GM12878 (cell line): ENCODE measurements at regions not wholly inside any gene's neighbourhood (a gene's known extent, or its start where the extent isn't known, plus 50 kb on each side); places are given as distances from the start of the nearest gene placed in this dataset.

Experiments
- CTCF ChIP-seq, 3 experiments: IDR thresholded peaks in 2 of 3; conservative IDR thresholded peaks in 1 of 3; 2 replicates each; pipeline ENCODE4 v1.5.1; 2011; ENCODE audit warnings: low read depth in 3 of 3, low read length in 3 of 3, mild to moderate bottlenecking in 3 of 3, control low read depth in 2 of 3, moderate library complexity in 2 of 3, inconsistent platforms in 1 of 3, mixed read lengths in 1 of 3; ENCODE audit not compliant: control insufficient read depth in 2 of 3, insufficient read depth in 1 of 3; ENCODE audit errors: extremely low read depth in 1 of 3
- EGR1 ChIP-seq, 2 experiments: IDR thresholded peaks; 1 replicate in 1 of 2; 2 replicates in 1 of 2; pipeline ENCODE4 v1.6.1; 2011 to 2012; ENCODE audit warnings: low read depth in 2 of 2, low read length in 2 of 2, borderline replicate concordance in 1 of 2, mild to moderate bottlenecking in 1 of 2, moderate library complexity in 1 of 2
- EZH2 ChIP-seq: IDR thresholded peaks from 2 replicates; pipeline ENCODE4 v1.6.1; 2012; ENCODE audit warnings: low read depth, mild to moderate bottlenecking, control low read depth, inconsistent platforms, low read length, borderline replicate concordance; ENCODE audit not compliant: control insufficient read depth
- GABPA ChIP-seq: IDR thresholded peaks from 2 replicates; pipeline ENCODE4 v1.6.1; 2014; ENCODE audit warnings: antibody characterized with exemption, low read depth, mild to moderate bottlenecking, inconsistent platforms
- NFYA ChIP-seq: IDR thresholded peaks from 2 replicates; pipeline ENCODE4 v1.6.1; 2011; ENCODE audit warnings: low read depth, mild to moderate bottlenecking, low read length, improper control_type of control experiment, borderline replicate concordance
- POLR2A ChIP-seq: IDR thresholded peaks from 2 replicates; pipeline ENCODE4 v1.6.1; 2011; ENCODE audit warnings: low read depth, mild to moderate bottlenecking, low read length
- RBBP5 ChIP-seq: fragments of 200-600 bp; sonication (generic); conservative IDR thresholded peaks from 2 replicates; pipeline ENCODE4 v1.6.1; 2016
- TCF12 ChIP-seq: IDR thresholded peaks from 2 replicates; pipeline ENCODE4 v1.6.1; 2011; ENCODE audit warnings: low read depth, mild to moderate bottlenecking, low read length
- ZNF384 ChIP-seq: IDR thresholded peaks from 2 replicates; pipeline ENCODE4 v1.6.1; 2012; ENCODE audit warnings: low read depth, mild to moderate bottlenecking, low read length, improper control_type of control experiment, borderline replicate concordance
- ZZZ3 ChIP-seq: IDR thresholded peaks from 2 replicates; pipeline ENCODE4 v1.6.1; 2011; ENCODE audit warnings: low read depth; ENCODE audit not compliant: control insufficient read depth, insufficient read length

DNA sequence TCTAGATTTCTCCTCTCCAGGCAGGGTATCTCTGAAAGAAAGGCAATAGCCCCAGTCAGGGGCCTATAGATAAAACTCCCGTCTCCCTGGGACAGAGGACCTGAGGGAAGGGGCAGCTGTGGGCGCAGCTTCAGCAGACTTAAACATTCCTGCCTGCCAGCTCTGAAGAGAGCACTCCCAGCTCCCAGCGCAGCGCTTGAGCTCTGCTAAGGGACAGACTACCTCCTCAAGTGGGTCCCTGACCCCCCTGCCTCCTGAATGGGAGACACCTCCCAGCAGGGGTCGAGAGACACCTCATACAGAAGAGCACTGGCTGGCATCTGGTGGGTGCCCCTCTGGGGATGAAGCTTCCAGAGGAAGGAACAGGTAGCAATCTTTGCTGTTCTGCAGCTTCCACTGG is 556.9 kb downstream of the EPM2A start:
- TF ChIP-seq RBBP5, result no peak
- TF ChIP-seq POLR2A, result no peak
- no peak for TF ChIP-seq CTCF (IDR thresholded peaks at IDR 0.05 in 2 of 3, conservative IDR thresholded peaks at IDR 0.05 in 1 of 3; ENCODE audit: control insufficient read depth in 2 of 3, extremely low read depth in 1 of 3, insufficient read depth in 1 of 3, low read depth in 3 of 3, low read length in 3 of 3)
- no peak for TF ChIP-seq ZZZ3
- no peak for TF ChIP-seq GABPA
- no peak for TF ChIP-seq ZNF384
- TF ChIP-seq EZH2, result no peak
- TF ChIP-seq TCF12, result no peak
- no peak for TF ChIP-seq EGR1 (IDR thresholded peaks at IDR 0.05; ENCODE audit: borderline replicate concordance in 1 of 2, low read depth in 2 of 2, low read length in 2 of 2)
- TF ChIP-seq NFYA, result no peak
